Erythroblast (primary cell): ENCODE measurements at regions not wholly inside any gene's neighbourhood (a gene's known extent, or its start where the extent isn't known, plus 50 kb on each side); places are given as distances from the start of the nearest gene placed in this dataset.

ENCODE experiments used
- GATA1 ChIP-seq: IDR thresholded peaks from 2 replicates; pipeline ENCODE4 v1.6.1; 2011; ENCODE audit warnings: low read depth, mild to moderate bottlenecking, control low read depth, low read length, moderate library complexity
- POLR2A ChIP-seq: IDR thresholded peaks from 2 replicates; pipeline ENCODE4 v1.6.1; 2011; ENCODE audit warnings: mild to moderate bottlenecking, low read length

- no peak for TF ChIP-seq POLR2A
- no peak for TF ChIP-seq GATA1
Measured at GRCh38 chr11:42812361-42812760, 499.4 kb upstream of the API5 start.
